Tibial nerve (tissue), 3 donors: ENCODE measurements at regions not wholly inside any gene's neighbourhood (a gene's known extent, or its start where the extent isn't known, plus 50 kb on each side); places are given as distances from the start of the nearest gene placed in this dataset.

Experiments
- CTCF ChIP-seq, 5 experiments: fragments of 200-600 bp in 3 of 5; fragments of 450-650 bp in 2 of 5; sonication (generic) in 3 of 5; IDR thresholded peaks; one replicate each; pipeline ENCODE4 v1.5.1; 2016 to 2019; ENCODE audit warnings: antibody characterized with exemption in 5 of 5, mild to moderate bottlenecking in 3 of 5, moderate library complexity in 2 of 5
- POLR2A ChIP-seq, 2 donors: fragments of 450-650 bp; IDR thresholded peaks; one replicate each; pipeline ENCODE4 v1.6.1; 2017; ENCODE audit warnings: antibody characterized with exemption in 2 of 2, mild to moderate bottlenecking in 2 of 2, moderate library complexity in 2 of 2

GRCh38 chr18:72601481-72601880 lies 57.3 kb upstream of the CBLN2 start:
- TF ChIP-seq POLR2A (IDR thresholded peaks at IDR 0.05) = no peak
- no peak for TF ChIP-seq CTCF (IDR thresholded peaks at IDR 0.05)
